GM12875 (cell line): ENCODE measurements at regions not wholly inside any gene's neighbourhood (a gene's known extent, or its start where the extent isn't known, plus 50 kb on each side); places are given as distances from the start of the nearest gene placed in this dataset.
"Not testable (repeated sequence)": the region's sequence is repeated elsewhere in the genome, so short reads cannot be mapped to it uniquely, and the experiment has no call there.

Source experiments
- H3K4me3 ChIP-seq: one replicate; pipeline ENCODE4 v1.5.1; 2011; ENCODE audit warnings: low read depth, low read length, control low read depth
- CTCF ChIP-seq: IDR thresholded peaks from 2 replicates; pipeline ENCODE4 v1.5.1; 2011; ENCODE audit warnings: low read depth, mild to moderate bottlenecking, control low read depth, inconsistent platforms, low read length, moderate library complexity, borderline replicate concordance; ENCODE audit not compliant: insufficient read depth

DNA sequence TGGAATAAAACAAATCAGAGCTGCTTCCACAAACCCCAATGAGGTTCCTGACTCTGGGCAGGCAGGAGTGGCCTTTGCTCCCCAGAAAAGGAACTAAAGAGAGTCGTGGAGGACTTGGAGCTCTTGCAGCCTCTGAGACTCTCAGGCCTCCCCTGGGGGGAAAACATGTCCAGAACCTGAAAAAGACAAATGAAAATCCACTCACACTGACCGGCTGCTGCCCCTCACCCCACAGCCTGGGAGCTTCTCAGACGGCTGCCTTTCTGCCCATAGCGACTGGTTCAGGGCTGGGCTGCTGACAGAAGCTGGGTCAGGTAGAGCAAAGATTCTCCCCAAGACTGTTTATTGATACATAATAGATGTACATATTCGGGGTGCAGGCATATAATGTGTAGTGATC is 356.0 kb downstream of the ADGRD1 start:
- no peak for TF ChIP-seq CTCF
- H3K4me3 ChIP-seq = no peak overlapping the region

DNA sequence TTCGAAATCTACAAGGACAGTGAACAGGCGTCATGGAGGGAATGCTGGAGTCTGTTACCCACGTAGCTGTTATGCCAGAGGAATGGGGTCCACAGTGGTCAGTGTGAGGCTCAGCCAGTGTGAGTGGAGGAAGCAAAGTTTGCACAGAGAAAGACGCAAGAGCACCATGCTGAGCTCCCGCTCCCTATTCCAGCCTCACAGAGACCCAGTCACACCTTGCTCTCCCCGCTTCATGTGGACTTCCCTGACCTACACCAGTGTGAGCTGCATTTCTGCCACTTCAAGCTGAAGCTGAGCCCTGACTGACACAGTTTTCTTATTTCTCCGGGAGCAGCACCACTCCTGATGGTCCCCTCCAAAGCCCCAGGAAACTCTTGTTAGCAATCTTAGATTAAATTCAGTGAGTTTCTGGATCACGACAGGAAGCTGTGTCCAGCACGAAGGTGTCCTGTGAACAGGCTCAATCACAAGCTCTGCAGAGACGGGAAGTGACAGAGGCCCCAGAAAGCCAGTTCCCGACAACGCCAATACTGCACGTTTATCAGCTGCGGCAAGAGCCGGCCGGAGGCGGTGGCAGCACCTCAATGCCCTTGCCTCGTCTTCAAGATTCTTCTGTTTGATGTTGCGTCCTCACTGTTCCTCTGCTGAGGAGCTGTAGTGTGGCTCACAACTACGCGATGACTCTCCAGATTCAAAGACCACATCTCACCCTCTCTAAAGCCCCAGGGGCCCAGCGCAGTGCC is 356.7 kb downstream of the ADGRD1 start:
- not testable (repeated sequence) for H3K4me3 ChIP-seq

- not testable (repeated sequence) for H3K4me3 ChIP-seq
These were observed 357.6 kb downstream of the ADGRD1 start for GRCh38 chr12:131311279-131311722.

- H3K4me3 ChIP-seq = no peak overlapping the region
- no peak for TF ChIP-seq CTCF
These were observed 358.1 kb downstream of the ADGRD1 start for GRCh38 chr12:131311764-131312163.

DNA sequence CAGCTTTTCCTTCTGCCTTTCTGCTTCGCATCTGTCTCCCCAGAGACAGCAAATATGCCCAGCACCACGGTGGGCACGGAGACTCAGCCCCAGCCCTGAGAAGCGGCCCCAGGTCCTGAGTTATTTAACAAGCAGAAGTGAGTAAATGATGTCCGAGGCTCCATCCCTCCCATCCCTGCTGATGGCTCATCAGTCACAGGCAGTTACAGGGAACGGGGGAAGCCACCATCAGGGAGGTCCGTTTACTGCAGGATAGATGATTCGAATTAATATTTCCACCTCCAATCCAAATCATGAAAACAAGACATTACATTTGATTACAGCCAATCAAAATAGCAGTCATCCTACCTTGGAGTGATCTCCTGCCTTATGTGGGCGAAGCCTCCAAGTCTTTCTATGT is 358.7 kb downstream of the ADGRD1 start:
- H3K4me3 ChIP-seq = not testable (repeated sequence)

DNA sequence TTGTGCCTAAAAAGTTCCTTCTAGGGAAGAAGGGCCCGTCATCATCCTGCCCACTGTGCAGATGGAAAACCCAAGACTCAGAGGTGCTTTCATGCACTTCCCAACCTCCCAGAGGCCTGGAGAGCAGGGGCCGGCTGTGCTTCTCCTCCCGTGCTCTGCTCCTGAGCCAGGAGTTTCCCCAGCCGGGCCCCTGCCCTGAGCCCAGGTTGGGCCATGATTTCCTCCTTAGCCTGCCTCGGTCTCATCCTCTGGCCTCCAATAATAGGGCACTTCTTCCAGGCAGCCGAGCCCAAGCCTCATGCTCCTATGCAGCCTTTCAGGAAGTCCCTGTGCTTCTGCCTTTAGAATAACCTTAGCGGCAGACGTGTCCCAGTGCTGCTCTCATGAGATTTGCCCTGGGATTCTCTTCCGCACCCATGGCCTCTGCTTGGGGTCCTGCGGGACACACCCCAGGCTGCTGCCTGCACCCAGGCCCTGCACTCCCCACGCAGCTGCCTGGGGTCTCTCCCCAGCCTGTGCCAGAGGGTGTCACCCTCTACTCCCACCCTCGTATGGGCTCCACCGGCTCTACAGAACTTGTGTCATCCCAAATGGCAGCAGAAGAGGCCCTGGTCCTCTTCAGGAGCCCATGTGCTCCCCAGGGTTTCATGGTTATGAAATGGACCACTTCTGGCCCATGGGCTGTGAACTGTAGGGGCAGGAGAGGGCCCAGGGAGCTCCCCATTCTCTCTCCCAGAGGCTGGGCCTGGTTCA is 359.3 kb downstream of the ADGRD1 start:
- H3K4me3 ChIP-seq = no peak overlapping the region
- no peak for TF ChIP-seq CTCF

- TF ChIP-seq CTCF = no peak
- H3K4me3 ChIP-seq = no peak overlapping the region
These were observed 359.9 kb downstream of the ADGRD1 start for GRCh38 chr12:131313635-131314034.

- H3K4me3 ChIP-seq = no peak overlapping the region
- no peak for TF ChIP-seq CTCF
These were observed 360.9 kb downstream of the ADGRD1 start for GRCh38 chr12:131314524-131315090.
